Keratinocyte (primary cell): ENCODE measurements at regions not wholly inside any gene's neighbourhood (a gene's known extent, or its start where the extent isn't known, plus 50 kb on each side); places are given as distances from the start of the nearest gene placed in this dataset.

Experiments used
- DNase-seq: peaks from one replicate; pipeline ENCODE4 v3.0.0-alpha.2; 2011; ENCODE audit warnings: low read depth, missing footprints, low spot score
- FAIRE-seq: peaks from 2 replicates; lab custom pipeline; 2011; peaks lifted over from hg19 to GRCh38; lab: Jason Lieb, UNC
- H2AFZ ChIP-seq: 2 replicates; pipeline ENCODE4 v1.6.0; 2012; ENCODE audit warnings: low read length, control low read depth, inconsistent platforms; ENCODE audit not compliant: control insufficient read depth
- H3K27ac ChIP-seq: 2 replicates; pipeline ENCODE4 v1.5.1; 2011; ENCODE audit warnings: low read length; ENCODE audit not compliant: control insufficient read depth, insufficient read depth
- H3K27me3 ChIP-seq: 3 replicates; pipeline ENCODE4 v1.6.0; 2011; ENCODE audit warnings: low read length; ENCODE audit not compliant: control insufficient read depth, insufficient read depth; ENCODE audit errors: extremely low read depth
- H3K36me3 ChIP-seq, 2 experiments: 2 replicates in 1 of 2; 3 replicates in 1 of 2; pipeline ENCODE4 v1.5.1; 2011; ENCODE audit warnings: low read length in 2 of 2, mild to moderate bottlenecking in 1 of 2; ENCODE audit not compliant: control insufficient read depth in 2 of 2, insufficient read depth in 2 of 2; ENCODE audit errors: extremely low read depth in 1 of 2
- H3K4me1 ChIP-seq: 3 replicates; pipeline ENCODE4 v1.5.1; 2011; ENCODE audit warnings: low read length; ENCODE audit not compliant: control insufficient read depth, insufficient read depth; ENCODE audit errors: extremely low read depth
- H3K4me2 ChIP-seq: 3 replicates; pipeline ENCODE4 v1.6.0; 2011; ENCODE audit warnings: low read depth, low read length; ENCODE audit not compliant: control insufficient read depth, insufficient read depth; ENCODE audit errors: extremely low read depth
- H3K4me3 ChIP-seq, 3 experiments: fragments of 200-600 bp in 1 of 3; sonication (generic) in 1 of 3; 2 replicates in 2 of 3; 3 replicates in 1 of 3; pipeline ENCODE4 v1.5.1; 2011 to 2016; ENCODE audit warnings: low read length in 3 of 3, mild to moderate bottlenecking in 3 of 3, control low read depth in 2 of 3, inconsistent platforms in 1 of 3, low read depth in 1 of 3, mixed read lengths in 1 of 3, mixed run types in 1 of 3, moderate library complexity in 1 of 3; ENCODE audit not compliant: control insufficient read depth in 2 of 3, insufficient read depth in 2 of 3; ENCODE audit errors: extremely low read depth in 1 of 3
- H3K79me2 ChIP-seq: 2 replicates; pipeline ENCODE4 v1.6.0; 2012; ENCODE audit warnings: low read length; ENCODE audit not compliant: control insufficient read depth, insufficient read depth
- H3K9ac ChIP-seq: 3 replicates; pipeline ENCODE4 v1.6.0; 2011; ENCODE audit warnings: low read length; ENCODE audit not compliant: control insufficient read depth, insufficient read depth; ENCODE audit errors: extremely low read depth
- H3K9me1 ChIP-seq: 3 replicates; pipeline ENCODE4 v1.6.0; 2011; ENCODE audit warnings: low read length; ENCODE audit not compliant: control insufficient read depth, insufficient read depth; ENCODE audit errors: extremely low read depth
- H3K9me3 ChIP-seq: 2 replicates; pipeline ENCODE4 v1.5.1; 2012; ENCODE audit warnings: low read depth, low read length; ENCODE audit not compliant: control insufficient read depth
- H4K20me1 ChIP-seq: 3 replicates; pipeline ENCODE4 v1.6.0; 2011; ENCODE audit warnings: low read length; ENCODE audit not compliant: control insufficient read depth, insufficient read depth; ENCODE audit errors: extremely low read depth
- EZH2 ChIP-seq: IDR thresholded peaks from one replicate; pipeline ENCODE4 v1.6.1; 2012; ENCODE audit warnings: inconsistent platforms, mild to moderate bottlenecking, low read length, moderate library complexity
- dilution Hi-C: fragments of 300-500 bp; cut with MboI; formaldehyde crosslinking; loops from one replicate; pipeline ENCODE4 v1.7.0; 2020; ENCODE audit warnings: low sequenced_read_pairs; ENCODE audit not compliant: extremely low pct_ligation_motif_present
- TF ChIP-seq, protein P1 (sequence below), 3 experiments: IDR thresholded peaks in 1 of 3; conservative IDR thresholded peaks in 1 of 3; optimal IDR thresholded peaks in 1 of 3; 2 replicates in 2 of 3; 3 replicates in 1 of 3; pipeline versions ENCODE3 to v1.5.1; 2011; ENCODE audit warnings: low read length in 3 of 3, mild to moderate bottlenecking in 3 of 3, moderate library complexity in 2 of 3, control low read depth in 1 of 3, inconsistent platforms in 1 of 3; ENCODE audit not compliant: insufficient read depth in 2 of 3; ENCODE audit errors: extremely low read depth in 1 of 3

GRCh38 chr1:218066332-218066731, 218.8 kb upstream of the RRP15 start:
- H3K27me3 ChIP-seq: no peaks in the 10 kb centered on the region
- no peak overlapping the region for H3K4me2 ChIP-seq
- H3K4me1 ChIP-seq: no peaks in the 10 kb centered on the region
- no peaks in the 10 kb centered on the region for H3K79me2 ChIP-seq
- H4K20me1 ChIP-seq: no peaks in the 10 kb centered on the region
- FAIRE-seq (no peak), DNase-seq (no peak)
- no peak overlapping the region for H3K9ac ChIP-seq
- H3K9me3 ChIP-seq: no peaks in the 10 kb centered on the region
- H2AFZ ChIP-seq: no peak overlapping the region
- no peaks in the 10 kb centered on the region for H3K36me3 ChIP-seq
- no peaks in the 10 kb centered on the region for H3K9me1 ChIP-seq
- dilution Hi-C loops: no loop called here
- TF ChIP-seq EZH2: no peak
- TF ChIP-seq, protein P1, sequence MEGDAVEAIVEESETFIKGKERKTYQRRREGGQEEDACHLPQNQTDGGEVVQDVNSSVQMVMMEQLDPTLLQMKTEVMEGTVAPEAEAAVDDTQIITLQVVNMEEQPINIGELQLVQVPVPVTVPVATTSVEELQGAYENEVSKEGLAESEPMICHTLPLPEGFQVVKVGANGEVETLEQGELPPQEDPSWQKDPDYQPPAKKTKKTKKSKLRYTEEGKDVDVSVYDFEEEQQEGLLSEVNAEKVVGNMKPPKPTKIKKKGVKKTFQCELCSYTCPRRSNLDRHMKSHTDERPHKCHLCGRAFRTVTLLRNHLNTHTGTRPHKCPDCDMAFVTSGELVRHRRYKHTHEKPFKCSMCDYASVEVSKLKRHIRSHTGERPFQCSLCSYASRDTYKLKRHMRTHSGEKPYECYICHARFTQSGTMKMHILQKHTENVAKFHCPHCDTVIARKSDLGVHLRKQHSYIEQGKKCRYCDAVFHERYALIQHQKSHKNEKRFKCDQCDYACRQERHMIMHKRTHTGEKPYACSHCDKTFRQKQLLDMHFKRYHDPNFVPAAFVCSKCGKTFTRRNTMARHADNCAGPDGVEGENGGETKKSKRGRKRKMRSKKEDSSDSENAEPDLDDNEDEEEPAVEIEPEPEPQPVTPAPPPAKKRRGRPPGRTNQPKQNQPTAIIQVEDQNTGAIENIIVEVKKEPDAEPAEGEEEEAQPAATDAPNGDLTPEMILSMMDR (optimal IDR thresholded peaks at IDR 0.05 in 1 of 3, IDR thresholded peaks at IDR 0.05 in 1 of 3, conservative IDR thresholded peaks at IDR 0.05 in 1 of 3; ENCODE audit: extremely low read depth in 1 of 3, insufficient read depth in 2 of 3, low read length in 3 of 3): no peak
- H3K27ac ChIP-seq: no peak overlapping the region
- no peak overlapping the region for H3K4me3 ChIP-seq

DNA sequence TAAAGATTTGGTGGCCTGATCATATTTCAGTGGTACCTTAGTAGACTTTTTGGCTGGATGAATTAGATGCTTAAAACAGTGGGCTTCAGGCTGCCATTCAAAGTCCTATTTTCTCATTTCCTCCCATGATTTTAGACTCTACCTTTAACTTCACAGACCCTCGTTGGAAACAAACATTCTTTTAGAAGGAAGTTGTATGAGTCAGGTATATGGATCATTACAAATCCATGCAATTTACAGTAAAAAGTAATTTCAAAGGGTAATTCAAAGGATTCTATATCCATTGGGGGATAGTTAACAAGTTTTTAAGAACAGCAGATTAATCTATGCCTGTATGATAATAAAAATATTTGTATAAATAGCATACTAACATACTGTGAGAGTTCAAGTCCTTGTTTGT, 216.9 kb upstream of the RRP15 start:
- Histone ChIP-seq H3K4me3 (no peak overlapping the region), H3K4me1 (no peaks in the 10 kb centered on the region), H3K9ac (no peak overlapping the region), H3K27me3 (no peaks in the 10 kb centered on the region), H3K36me3 (no peaks in the 10 kb centered on the region), H3K79me2 (no peaks in the 10 kb centered on the region), H2AFZ (no peak overlapping the region), H4K20me1 (no peaks in the 10 kb centered on the region), H3K9me3 (no peaks in the 10 kb centered on the region), H3K27ac (no peak overlapping the region), H3K9me1 (no peaks in the 10 kb centered on the region), H3K4me2 (no peak overlapping the region)
- dilution Hi-C loops: no loop called here
- no peak for TF ChIP-seq EZH2
- TF ChIP-seq, protein P1 (optimal IDR thresholded peaks at IDR 0.05 in 1 of 3, IDR thresholded peaks at IDR 0.05 in 1 of 3, conservative IDR thresholded peaks at IDR 0.05 in 1 of 3; ENCODE audit: extremely low read depth in 1 of 3, insufficient read depth in 2 of 3, low read length in 3 of 3): no peak
- DNase-seq: no peak
- no peak for FAIRE-seq
